IMR-90 (cell line): ENCODE measurements at regions not wholly inside any gene's neighbourhood (a gene's known extent, or its start where the extent isn't known, plus 50 kb on each side); places are given as distances from the start of the nearest gene placed in this dataset.

Source experiments
- ATAC-seq: fragments of 200-7000 bp; cut with Tn5 transposase; 2 replicates; pipeline ENCODE4 v1.9.1; 2020; ENCODE audit warnings: low read depth, mild to moderate bottlenecking, moderate library complexity
- BruUV-seq: library from RNA; stranded (reverse); fragments of 400-500 nt; replicated peaks from 2 replicates; lab custom pipeline; 2021; lab: Mats Ljungman, UMichigan
- CTCF ChIA-PET: fragments of 300-600 bp; formaldehyde crosslinking; extraction: SDS; loops from one replicate; lab custom pipeline; 2021; ENCODE audit warnings: antibody characterized with exemption; lab: Yijun Ruan, JAX
- POLR2A ChIA-PET: fragments of 300-600 bp; sonication (Branson Sonifier 250); formaldehyde crosslinking; loops from one replicate; lab custom pipeline; 2022; ENCODE audit warnings: antibody characterized with exemption; ENCODE audit not compliant: unreplicated experiment; lab: Charles Lee
- DNase-seq: peaks from one replicate; pipeline ENCODE4 v3.0.0; 2013
- H2AFZ ChIP-seq: replicated peaks from 2 replicates; pipeline ENCODE3; 2013; ENCODE audit warnings: low read length, mild to moderate bottlenecking; ENCODE audit not compliant: poor library complexity
- H2AK5ac ChIP-seq: 2 replicates; pipeline ENCODE4 v1.6.1; 2013; ENCODE audit warnings: low read depth, low read length, inconsistent platforms
- H2AK9ac ChIP-seq: replicated peaks from 2 replicates; pipeline ENCODE3; 2013; ENCODE audit warnings: mild to moderate bottlenecking, low read depth, low read length, moderate library complexity; ENCODE audit not compliant: poor library complexity
- H2BK120ac ChIP-seq: 2 replicates; pipeline ENCODE4 v1.6.1; 2013; ENCODE audit warnings: low read depth, low read length, inconsistent platforms
- H2BK15ac ChIP-seq: 3 replicates; pipeline ENCODE4 v1.6.1; 2013; ENCODE audit warnings: low read depth, low read length, inconsistent platforms
- H2BK20ac ChIP-seq: 2 replicates; pipeline ENCODE4 v1.6.1; 2013; ENCODE audit warnings: low read depth, mild to moderate bottlenecking, inconsistent platforms, low read length, moderate library complexity
- H2BK5ac ChIP-seq: 2 replicates; pipeline ENCODE4 v1.6.1; 2013; ENCODE audit warnings: mild to moderate bottlenecking, low read depth, low read length, inconsistent platforms; ENCODE audit not compliant: poor library complexity, severe bottlenecking
- H3K14ac ChIP-seq: replicated peaks from 2 replicates; pipeline ENCODE4 v1.6.1; 2013; ENCODE audit warnings: low read depth, low read length, inconsistent platforms
- H3K18ac ChIP-seq: 2 replicates; pipeline ENCODE4 v1.6.1; 2013; ENCODE audit warnings: low read depth, low read length, control low read depth
- H3K23ac ChIP-seq: 2 replicates; pipeline ENCODE4 v1.6.1; 2013; ENCODE audit warnings: low read depth, low read length, inconsistent platforms
- H3K27ac ChIP-seq: 2 replicates; pipeline ENCODE4 v1.5.1; 2013; ENCODE audit warnings: mild to moderate bottlenecking, control low read depth, low read length; ENCODE audit not compliant: insufficient read depth
- H3K27me3 ChIP-seq: 2 replicates; pipeline ENCODE4 v1.6.1; 2013; ENCODE audit warnings: low read length; ENCODE audit not compliant: control insufficient read depth, insufficient read depth
- H3K36me3 ChIP-seq: 2 replicates; pipeline ENCODE4 v1.6.1; 2013; ENCODE audit warnings: low read length, mixed read lengths; ENCODE audit not compliant: control insufficient read depth, insufficient read depth
- H3K4ac ChIP-seq: 2 replicates; pipeline ENCODE4 v1.6.1; 2013; ENCODE audit warnings: low read depth, low read length, inconsistent platforms
- H3K4me1 ChIP-seq: 2 replicates; pipeline ENCODE4 v1.6.1; 2013; ENCODE audit warnings: low read length, mixed read lengths; ENCODE audit not compliant: control insufficient read depth, insufficient read depth
- H3K4me2 ChIP-seq: 2 replicates; pipeline ENCODE4 v1.6.1; 2013; ENCODE audit warnings: low read depth, mild to moderate bottlenecking, control low read depth, low read length, moderate library complexity
- H3K4me3 ChIP-seq: 2 replicates; pipeline ENCODE4 v1.5.1; 2013; ENCODE audit warnings: low read depth, mild to moderate bottlenecking, control low read depth, low read length, moderate library complexity; ENCODE audit not compliant: insufficient read depth
- H3K56ac ChIP-seq: 2 replicates; pipeline ENCODE4 v1.6.1; 2013; ENCODE audit warnings: low read length, inconsistent platforms; ENCODE audit not compliant: insufficient read depth; ENCODE audit errors: extremely low read depth
- H3K79me1 ChIP-seq, 2 experiments: 2 replicates each; pipeline ENCODE4 v1.6.1; 2013; ENCODE audit warnings: low read length in 2 of 2, inconsistent platforms in 1 of 2, low read depth in 1 of 2
- H3K9ac ChIP-seq: 2 replicates; pipeline ENCODE4 v1.6.1; 2013; ENCODE audit warnings: low read depth, low read length, control low read depth
- H3K9me1 ChIP-seq: 2 replicates; pipeline ENCODE4 v1.6.1; 2013; ENCODE audit warnings: low read length, inconsistent platforms; ENCODE audit not compliant: insufficient read depth
- H3K9me3 ChIP-seq: 2 replicates; pipeline ENCODE4 v1.6.1; 2013; ENCODE audit warnings: low read length; ENCODE audit not compliant: control insufficient read depth, insufficient read depth
- H4K20me1 ChIP-seq: 2 replicates; pipeline ENCODE4 v1.6.1; 2013; ENCODE audit warnings: low read length, inconsistent platforms; ENCODE audit not compliant: insufficient read depth
- H4K5ac ChIP-seq: 2 replicates; pipeline ENCODE4 v1.6.1; 2013; ENCODE audit warnings: mild to moderate bottlenecking, low read depth, low read length, control low read depth
- H4K8ac ChIP-seq, 2 experiments: 2 replicates each; pipeline ENCODE4 v1.6.1; 2013; ENCODE audit warnings: low read depth in 2 of 2, low read length in 2 of 2, control low read depth in 1 of 2, inconsistent platforms in 1 of 2
- H4K91ac ChIP-seq: 2 replicates; pipeline ENCODE4 v1.6.1; 2013; ENCODE audit warnings: low read depth, low read length, inconsistent platforms; ENCODE audit not compliant: insufficient read depth
- NFE2L2 ChIP-seq: fragments of 150-350 bp; IDR thresholded peaks from 2 replicates; pipeline ENCODE4 v1.6.1; 2016; ENCODE audit warnings: low read depth, mild to moderate bottlenecking, low read length
- RCOR1 ChIP-seq: IDR thresholded peaks from 2 replicates; pipeline ENCODE4 v1.6.1; 2012; ENCODE audit warnings: mild to moderate bottlenecking, low read length, improper control_type of control experiment; ENCODE audit not compliant: insufficient replicate concordance
- RFX5 ChIP-seq: IDR thresholded peaks from 2 replicates; pipeline ENCODE4 v1.8.0; 2012; ENCODE audit warnings: low read depth, mild to moderate bottlenecking, low read length, moderate library complexity
- WGBS, 2 experiments: methylation state at CpG; one replicate each; pipeline versions ENCODE4 v1.1.5 to v1.1.7; 2013; ENCODE audit warnings: missing lambda C conversion rate in 2 of 2; ENCODE audit not compliant: insufficient read length in 1 of 2; ENCODE audit errors: extremely low coverage in 2 of 2; 5-methylcytosine and 5-hydroxymethylcytosine counted together
- dilution Hi-C: fragments of 300-500 bp; cut with HindIII; formaldehyde crosslinking; loops from one replicate; pipeline ENCODE4 v1.14.3; 2018; ENCODE audit warnings: low sequenced_read_pairs; ENCODE audit not compliant: unreplicated experiment
- in situ Hi-C: fragments of 300-500 bp; cut with MboI; formaldehyde crosslinking; loops from 3 replicates; pipeline ENCODE4 v1.14.3; 2019; ENCODE audit warnings: low sequenced_read_pairs, inconsistent platforms, mixed read lengths
- intact Hi-C: fragments of 100-400 bp; cut with micrococcal nuclease; formaldehyde crosslinking; loops from 2 replicates; pipeline ENCODE4 v1.10.0; 2022

DNA sequence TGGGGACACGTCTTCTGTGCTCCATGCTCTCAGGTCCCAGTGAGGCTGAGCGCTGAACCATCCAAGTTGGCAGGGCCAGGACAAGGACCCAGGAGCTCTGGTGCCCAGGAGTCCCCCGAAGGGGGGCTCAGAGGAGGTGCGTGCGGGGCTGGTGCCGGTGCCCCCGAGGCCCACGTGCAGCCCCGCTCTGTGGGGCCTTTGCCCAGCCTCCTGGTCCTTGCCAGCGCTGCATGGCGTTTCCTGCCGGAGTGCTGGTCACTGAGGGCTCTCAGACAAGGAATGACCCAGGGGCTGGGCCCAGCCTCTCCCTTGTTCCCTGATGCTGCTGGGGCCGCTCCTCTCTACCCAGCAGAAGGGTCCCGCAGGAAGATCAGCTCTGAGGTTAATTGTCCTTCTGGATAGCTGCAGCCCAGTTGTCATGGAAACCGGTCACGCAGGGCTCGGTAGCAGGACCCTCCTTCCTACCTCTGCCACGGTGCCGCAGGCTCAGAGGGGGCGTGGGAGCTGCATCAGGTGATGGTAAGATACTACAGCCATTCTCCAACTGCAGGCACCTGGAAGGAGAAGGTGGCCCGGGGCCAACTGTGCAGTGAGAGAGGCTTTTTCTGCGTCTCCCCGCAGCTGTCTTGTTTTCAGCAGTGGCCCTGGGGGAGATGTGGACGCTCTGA lies 64.5 kb downstream of the RRM2 start:
- Histone ChIP-seq H3K27ac (no peak overlapping the region), H2BK20ac (no peak overlapping the region), H2AFZ (no peak overlapping the region), H3K4me3 (no peak overlapping the region), H2AK5ac (no peak overlapping the region), H3K23ac (no peak overlapping the region), H2AK9ac (no peak overlapping the region), H3K9me1 (peaks cover 3% of the 10 kb centered on the region; the same call in 1 of the 2 replicates), H3K4ac (no peak overlapping the region), H3K56ac (no peak overlapping the region), H3K9me3 (no peaks in the 10 kb centered on the region), H3K4me2 (no peak overlapping the region), H3K36me3 (no peaks in the 10 kb centered on the region), H2BK15ac (no peak overlapping the region), H4K20me1 (no peaks in the 10 kb centered on the region), H3K27me3 (no peaks in the 10 kb centered on the region), H2BK5ac (no peak overlapping the region), H3K18ac (no peak overlapping the region), H4K8ac (no peak overlapping the region), H3K4me1 (no peaks in the 10 kb centered on the region), H3K9ac (no peak overlapping the region), H4K91ac (no peak overlapping the region), H4K5ac (no peak overlapping the region), H3K14ac (no peak overlapping the region), H2BK120ac (no peak overlapping the region), H3K79me1 (no peaks in the 10 kb centered on the region)
- no TSS peak for BruUV-seq
- TF ChIP-seq RFX5 (no peak), NFE2L2 (no peak), RCOR1 (no peak)
- ChIA-PET CTCF (no interaction called here), POLR2A (no interaction called here)
- DNase-seq (no peak), ATAC-seq (no peak)
- WGBS, 2 experiments: 93% methylated on average over 13 of the region's 24 CpGs; no CpG with 5 or more reads in 1 of the 2 experiments
- dilution Hi-C loops (no loop called here), in situ Hi-C loops (no loop called here), intact Hi-C loops (no loop called here)
